ENCODE measurements at regions not wholly inside any gene's neighbourhood (a gene's known extent, or its start where the extent isn't known, plus 50 kb on each side); places are given as distances from the start of the nearest gene placed in this dataset.
"Not testable (repeated sequence)": the region's sequence is repeated elsewhere in the genome, so short reads cannot be mapped to it uniquely, and the experiment has no call there.

- no peak for DNase-seq
Measured at GRCh38 chr12:67760586-67761275, 112.2 kb downstream of the DYRK2 start.

- no peak for DNase-seq
Measured at GRCh38 chr12:67761566-67761965, 113.0 kb downstream of the DYRK2 start.

GRCh38 chr12:67764055-67764454, 115.5 kb downstream of the DYRK2 start:
- DNase-seq, result no peak

GRCh38 chr12:67764946-67765619, 116.5 kb downstream of the DYRK2 start:
- no peak for DNase-seq

- no peak for DNase-seq
Measured at GRCh38 chr12:67765776-67766766, 117.5 kb downstream of the DYRK2 start.

GRCh38 chr12:67772267-67773169, 124.0 kb downstream of the DYRK2 start:
- no peak for DNase-seq

- DNase-seq, result no peak
Measured at GRCh38 chr12:67773896-67774295, 125.4 kb downstream of the DYRK2 start.

GRCh38 chr12:67774983-67775587, 126.5 kb downstream of the DYRK2 start:
- DNase-seq, result no peak

GRCh38 chr12:67780580-67781084, 132.1 kb downstream of the DYRK2 start:
- no peak for DNase-seq

- DNase-seq, result no peak
Measured at GRCh38 chr12:67782573-67782972, 134.0 kb downstream of the DYRK2 start.

- no peak for DNase-seq
Measured at GRCh38 chr12:67783393-67783792, 134.8 kb downstream of the DYRK2 start.

- DNase-seq, result no peak
Measured at GRCh38 chr12:67784831-67785230, 136.3 kb downstream of the DYRK2 start.

GRCh38 chr12:67786086-67786485, 137.5 kb downstream of the DYRK2 start:
- no peak for DNase-seq

- no peak for DNase-seq
Measured at GRCh38 chr12:67788118-67788517, 139.6 kb downstream of the DYRK2 start.

GRCh38 chr12:67789266-67789665, 140.7 kb downstream of the DYRK2 start:
- no peak for DNase-seq

GRCh38 chr12:67790660-67791059, 142.1 kb downstream of the DYRK2 start:
- no peak for DNase-seq

- DNase-seq, result not testable (repeated sequence)
Measured at GRCh38 chr12:67791362-67791761, 142.8 kb downstream of the DYRK2 start.

- peak; percentile 15 for DNase-seq
Measured at GRCh38 chr12:67792185-67792584, 143.6 kb downstream of the DYRK2 start.

GRCh38 chr12:67794161-67794560, 145.6 kb downstream of the DYRK2 start:
- DNase-seq, result no peak

GRCh38 chr12:67795236-67795635, 146.7 kb downstream of the DYRK2 start:
- no peak for DNase-seq

- no peak for DNase-seq
Measured at GRCh38 chr12:67797185-67797741, 148.7 kb downstream of the DYRK2 start.

Measured in CD4-positive, alpha-beta T cell treated with Interleukin-21 for 1 hour (primary cell).